HG02973 (cell line): ENCODE measurements at regions not wholly inside any gene's neighbourhood (a gene's known extent, or its start where the extent isn't known, plus 50 kb on each side); places are given as distances from the start of the nearest gene placed in this dataset.

Experiments used
- ATAC-seq: cut with Tn5 transposase; IDR thresholded peaks from one replicate; pipeline ENCODE4 v1.9.1; 2021; ENCODE audit warnings: moderate library complexity; ENCODE audit not compliant: unreplicated experiment

GRCh38 chr6:148265054-148265453 lies 77.6 kb upstream of the SASH1 start:
- ATAC-seq, result no peak

GRCh38 chr6:148269386-148269785 lies 73.3 kb upstream of the SASH1 start:
- ATAC-seq, result no peak

- ATAC-seq, result no peak
These were observed 70.8 kb upstream of the SASH1 start for GRCh38 chr6:148271711-148272439.

GRCh38 chr6:148272597-148272996 lies 70.0 kb upstream of the SASH1 start:
- no peak for ATAC-seq

GRCh38 chr6:148273962-148274752 lies 68.5 kb upstream of the SASH1 start:
- no peak for ATAC-seq

GRCh38 chr6:148274809-148275208 lies 67.8 kb upstream of the SASH1 start:
- no peak for ATAC-seq

GRCh38 chr6:148285205-148285604 lies 57.4 kb upstream of the SASH1 start:
- ATAC-seq, result no peak

- no peak for ATAC-seq
These were observed 56.1 kb upstream of the SASH1 start for GRCh38 chr6:148286563-148286962.

GRCh38 chr6:148287623-148288333 lies 54.9 kb upstream of the SASH1 start:
- ATAC-seq, result no peak

- ATAC-seq, result no peak
These were observed 54.1 kb upstream of the SASH1 start for GRCh38 chr6:148288541-148288940.

- ATAC-seq, result no peak
These were observed 53.5 kb upstream of the SASH1 start for GRCh38 chr6:148289153-148289552.

- no peak for ATAC-seq
These were observed 50.8 kb upstream of the SASH1 start for GRCh38 chr6:148291876-148292275.
